Ascending aorta (tissue), 2 donors: ENCODE measurements at regions not wholly inside any gene's neighbourhood (a gene's known extent, or its start where the extent isn't known, plus 50 kb on each side); places are given as distances from the start of the nearest gene placed in this dataset.

ENCODE experiments used
- DNase-seq, 2 donors: peaks; one replicate each; pipeline ENCODE4 v3.0.0-alpha.2; 2019; ENCODE audit warnings: low spot score in 2 of 2
- H3K27ac ChIP-seq, 2 donors: fragments of 200-600 bp; sonication (generic); one replicate each; pipeline ENCODE4 v1.5.1; 2016 to 2017; ENCODE audit warnings: mild to moderate bottlenecking in 1 of 2
- H3K27me3 ChIP-seq: fragments of 200-600 bp; sonication (generic); one replicate; pipeline ENCODE4 v1.5.1; 2017
- H3K36me3 ChIP-seq, 2 donors: fragments of 200-600 bp; sonication (generic); one replicate each; pipeline ENCODE4 v1.5.1; 2016
- H3K4me1 ChIP-seq, 2 donors: fragments of 200-600 bp; sonication (generic); one replicate each; pipeline ENCODE4 v1.5.1; 2016 to 2017; ENCODE audit warnings: mild to moderate bottlenecking in 1 of 2
- H3K4me3 ChIP-seq, 2 donors: fragments of 200-600 bp; sonication (generic); one replicate each; pipeline ENCODE4 v1.5.1; 2016 to 2017; ENCODE audit warnings: mild to moderate bottlenecking in 1 of 2
- H3K9me3 ChIP-seq, 2 donors: fragments of 200-600 bp; sonication (generic); one replicate each; pipeline ENCODE4 v1.5.1; 2016
- intact Hi-C: fragments of 100-400 bp; cut with DNase I; formaldehyde crosslinking; loops from one replicate; pipeline ENCODE4 v1.15.1; 2023
- TF ChIP-seq, protein P1 (sequence below), 3 experiments: fragments of 200-600 bp in 2 of 3; fragments of 450-650 bp in 1 of 3; sonication (generic) in 2 of 3; IDR thresholded peaks; one replicate each; pipeline ENCODE4 v1.5.1; 2016 to 2019; ENCODE audit warnings: antibody characterized with exemption in 3 of 3, mild to moderate bottlenecking in 1 of 3, moderate library complexity in 1 of 3

GRCh38 chr10:9296190-9296589 lies 1241.7 kb downstream of the GATA3 start:
- H3K27me3 ChIP-seq, result no peaks in the 10 kb centered on the region
- no peak for DNase-seq
- H3K4me3 ChIP-seq, result no peak overlapping the region
- TF ChIP-seq, protein P1, sequence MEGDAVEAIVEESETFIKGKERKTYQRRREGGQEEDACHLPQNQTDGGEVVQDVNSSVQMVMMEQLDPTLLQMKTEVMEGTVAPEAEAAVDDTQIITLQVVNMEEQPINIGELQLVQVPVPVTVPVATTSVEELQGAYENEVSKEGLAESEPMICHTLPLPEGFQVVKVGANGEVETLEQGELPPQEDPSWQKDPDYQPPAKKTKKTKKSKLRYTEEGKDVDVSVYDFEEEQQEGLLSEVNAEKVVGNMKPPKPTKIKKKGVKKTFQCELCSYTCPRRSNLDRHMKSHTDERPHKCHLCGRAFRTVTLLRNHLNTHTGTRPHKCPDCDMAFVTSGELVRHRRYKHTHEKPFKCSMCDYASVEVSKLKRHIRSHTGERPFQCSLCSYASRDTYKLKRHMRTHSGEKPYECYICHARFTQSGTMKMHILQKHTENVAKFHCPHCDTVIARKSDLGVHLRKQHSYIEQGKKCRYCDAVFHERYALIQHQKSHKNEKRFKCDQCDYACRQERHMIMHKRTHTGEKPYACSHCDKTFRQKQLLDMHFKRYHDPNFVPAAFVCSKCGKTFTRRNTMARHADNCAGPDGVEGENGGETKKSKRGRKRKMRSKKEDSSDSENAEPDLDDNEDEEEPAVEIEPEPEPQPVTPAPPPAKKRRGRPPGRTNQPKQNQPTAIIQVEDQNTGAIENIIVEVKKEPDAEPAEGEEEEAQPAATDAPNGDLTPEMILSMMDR (IDR thresholded peaks at IDR 0.05), result no peak
- H3K9me3 ChIP-seq, result no peaks in the 10 kb centered on the region
- no peak overlapping the region for H3K27ac ChIP-seq
- H3K4me1 ChIP-seq, result no peaks in the 10 kb centered on the region
- intact Hi-C loops, result no loop called here
- no peaks in the 10 kb centered on the region for H3K36me3 ChIP-seq

DNA sequence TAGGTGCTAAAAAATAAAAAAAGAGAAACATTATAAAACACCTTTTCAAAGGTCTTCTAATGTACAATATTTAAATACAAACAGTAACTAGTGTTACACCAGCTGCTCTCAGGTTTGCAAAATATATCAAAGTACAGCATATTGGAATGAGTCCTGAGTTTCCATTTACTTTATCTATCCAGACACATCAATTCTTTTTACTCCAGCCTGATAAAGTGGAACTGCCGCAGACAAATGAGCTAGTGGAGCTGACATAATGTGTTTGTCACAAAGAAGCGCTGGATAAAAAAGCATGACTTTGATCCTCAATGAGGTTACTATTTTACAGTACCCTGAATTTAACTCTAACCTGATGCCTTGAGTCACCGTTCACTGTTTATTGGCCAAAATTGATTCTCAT lies 1243.1 kb downstream of the GATA3 start:
- Histone ChIP-seq H3K27me3 (no peaks in the 10 kb centered on the region), H3K36me3 (no peaks in the 10 kb centered on the region), H3K27ac (no peak overlapping the region), H3K4me3 (no peak overlapping the region), H3K4me1 (no peaks in the 10 kb centered on the region), H3K9me3 (no peaks in the 10 kb centered on the region)
- TF ChIP-seq, protein P1 (IDR thresholded peaks at IDR 0.05), result no peak
- intact Hi-C loops, result no loop called here
- no peak for DNase-seq

GRCh38 chr10:9299966-9300365 lies 1245.5 kb downstream of the GATA3 start:
- Histone ChIP-seq H3K9me3 (no peaks in the 10 kb centered on the region), H3K4me1 (no peaks in the 10 kb centered on the region), H3K4me3 (no peak overlapping the region), H3K36me3 (no peaks in the 10 kb centered on the region), H3K27ac (no peak overlapping the region), H3K27me3 (no peaks in the 10 kb centered on the region)
- no peak for DNase-seq
- intact Hi-C loops, result loop anchor here (10.0 kb wide), 1 partner anchor 1425 kb away; no protein-coding TSS in a partner anchor
- TF ChIP-seq, protein P1 (IDR thresholded peaks at IDR 0.05), result no peak

GRCh38 chr10:9301148-9301547 lies 1246.7 kb downstream of the GATA3 start:
- Histone ChIP-seq H3K27ac (no peak overlapping the region), H3K27me3 (no peaks in the 10 kb centered on the region), H3K4me1 (no peaks in the 10 kb centered on the region), H3K36me3 (no peaks in the 10 kb centered on the region), H3K9me3 (no peaks in the 10 kb centered on the region), H3K4me3 (no peak overlapping the region)
- no peak for DNase-seq
- TF ChIP-seq, protein P1 (IDR thresholded peaks at IDR 0.05), result no peak
- intact Hi-C loops, result loop anchor here (10.0 kb wide), 1 partner anchor 1426 kb away; no protein-coding TSS in a partner anchor

DNA sequence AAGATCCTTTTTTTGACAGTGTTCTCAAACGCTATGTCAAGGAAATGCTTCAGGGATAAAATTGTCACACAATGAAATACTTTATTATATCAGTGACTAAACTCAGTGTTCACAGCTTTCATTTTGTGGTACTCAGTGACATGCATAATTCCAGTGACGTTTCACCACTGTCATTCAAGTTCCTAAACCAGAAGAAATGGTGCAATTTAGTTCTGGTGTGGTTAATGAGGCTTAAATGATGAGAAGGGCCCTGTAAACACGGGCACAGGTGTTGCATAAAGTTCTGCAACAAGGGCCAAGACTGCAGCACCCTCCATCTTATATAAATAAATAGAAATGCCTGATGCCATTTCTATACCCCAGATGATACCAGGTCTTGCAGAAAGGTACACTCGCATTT lies 1247.1 kb downstream of the GATA3 start:
- intact Hi-C loops, result loop anchor here (10.0 kb wide), 1 partner anchor 1427 kb away; no protein-coding TSS in a partner anchor
- TF ChIP-seq, protein P1 (IDR thresholded peaks at IDR 0.05), result no peak
- no peak for DNase-seq
- Histone ChIP-seq H3K9me3 (no peaks in the 10 kb centered on the region), H3K36me3 (no peaks in the 10 kb centered on the region), H3K4me1 (no peaks in the 10 kb centered on the region), H3K27ac (no peak overlapping the region), H3K4me3 (no peak overlapping the region), H3K27me3 (no peaks in the 10 kb centered on the region)
